ENCODE measurements at regions not wholly inside any gene's neighbourhood (a gene's known extent, or its start where the extent isn't known, plus 50 kb on each side); places are given as distances from the start of the nearest gene placed in this dataset.
A peak's percentile ranks its signal among the peaks of the same experiment; 100 is the strongest.

DNA sequence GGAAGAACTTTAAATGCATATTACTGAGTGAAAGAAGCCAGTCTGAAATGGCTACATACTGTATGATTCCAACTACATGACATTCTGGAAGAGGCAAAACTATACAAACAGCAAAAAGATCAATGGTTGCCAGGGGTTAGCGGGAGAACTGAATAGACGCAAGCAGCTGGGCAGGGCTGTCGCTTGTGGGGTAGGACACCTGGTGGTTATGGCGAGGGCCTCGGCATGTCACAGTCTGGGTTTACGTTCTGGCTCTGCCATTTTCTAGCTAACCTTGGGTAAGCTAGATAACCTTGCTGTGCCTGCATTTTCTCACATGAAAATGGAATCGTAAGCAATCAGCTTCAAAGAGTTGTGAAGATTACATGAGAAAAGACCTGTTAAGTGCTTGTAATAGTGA lies 55.2 kb upstream of the SYT13 start:
- TF ChIP-seq, protein P1, sequence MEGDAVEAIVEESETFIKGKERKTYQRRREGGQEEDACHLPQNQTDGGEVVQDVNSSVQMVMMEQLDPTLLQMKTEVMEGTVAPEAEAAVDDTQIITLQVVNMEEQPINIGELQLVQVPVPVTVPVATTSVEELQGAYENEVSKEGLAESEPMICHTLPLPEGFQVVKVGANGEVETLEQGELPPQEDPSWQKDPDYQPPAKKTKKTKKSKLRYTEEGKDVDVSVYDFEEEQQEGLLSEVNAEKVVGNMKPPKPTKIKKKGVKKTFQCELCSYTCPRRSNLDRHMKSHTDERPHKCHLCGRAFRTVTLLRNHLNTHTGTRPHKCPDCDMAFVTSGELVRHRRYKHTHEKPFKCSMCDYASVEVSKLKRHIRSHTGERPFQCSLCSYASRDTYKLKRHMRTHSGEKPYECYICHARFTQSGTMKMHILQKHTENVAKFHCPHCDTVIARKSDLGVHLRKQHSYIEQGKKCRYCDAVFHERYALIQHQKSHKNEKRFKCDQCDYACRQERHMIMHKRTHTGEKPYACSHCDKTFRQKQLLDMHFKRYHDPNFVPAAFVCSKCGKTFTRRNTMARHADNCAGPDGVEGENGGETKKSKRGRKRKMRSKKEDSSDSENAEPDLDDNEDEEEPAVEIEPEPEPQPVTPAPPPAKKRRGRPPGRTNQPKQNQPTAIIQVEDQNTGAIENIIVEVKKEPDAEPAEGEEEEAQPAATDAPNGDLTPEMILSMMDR (conservative IDR thresholded peaks at IDR 0.05; ENCODE audit: low read depth, low read length), result no peak
- H3K4me1 ChIP-seq (ENCODE audit: low read depth, poor library complexity, severe bottlenecking), result peaks cover 14% of the 10 kb centered on the region
- H3K4me2 ChIP-seq, result no peak overlapping the region; the same call in 1 of the 2 replicates
- H3K9ac ChIP-seq, result no peak overlapping the region
- no peak overlapping the region for H2AFZ ChIP-seq (ENCODE audit: low read depth)
- no peak overlapping the region for H3K27ac ChIP-seq
- H3K4me3 ChIP-seq (IDR thresholded peaks at IDR 0.05; ENCODE audit: insufficient read depth, low read depth, low read length), result no peak overlapping the region
- no peaks in the 10 kb centered on the region for H3K36me3 ChIP-seq (ENCODE audit: insufficient read depth)
- no peaks in the 10 kb centered on the region for H3K27me3 ChIP-seq (ENCODE audit: insufficient read depth, low read depth)
- H4K20me1 ChIP-seq (ENCODE audit: insufficient read depth), result no peaks in the 10 kb centered on the region
- no peaks in the 10 kb centered on the region for H3K79me2 ChIP-seq (ENCODE audit: insufficient read depth, low read depth)

GRCh38 chr11:45339729-45340519 lies 53.8 kb upstream of the SYT13 start:
- H3K27ac ChIP-seq, result no peak overlapping the region
- H3K27me3 ChIP-seq (ENCODE audit: insufficient read depth, low read depth), result no peaks in the 10 kb centered on the region
- H3K4me1 ChIP-seq (ENCODE audit: low read depth, poor library complexity, severe bottlenecking), result peaks cover 14% of the 10 kb centered on the region
- peak overlapping the region; percentile 92 for H3K4me2 ChIP-seq
- 0 out of 2 replicates have a peak overlapping the region, but pooled peaks have one; percentile 14 for H3K9ac ChIP-seq
- no peak overlapping the region for H3K4me3 ChIP-seq (IDR thresholded peaks at IDR 0.05; ENCODE audit: insufficient read depth, low read depth, low read length)
- H4K20me1 ChIP-seq (ENCODE audit: insufficient read depth), result no peaks in the 10 kb centered on the region
- TF ChIP-seq, protein P1 (conservative IDR thresholded peaks at IDR 0.05; ENCODE audit: low read depth, low read length), result peak; percentile 89
- H2AFZ ChIP-seq (ENCODE audit: low read depth), result peak overlapping the region; percentile 97
- no peaks in the 10 kb centered on the region for H3K79me2 ChIP-seq (ENCODE audit: insufficient read depth, low read depth)
- H3K36me3 ChIP-seq (ENCODE audit: insufficient read depth), result no peaks in the 10 kb centered on the region

- H3K27ac ChIP-seq, result no peak overlapping the region
- no peaks in the 10 kb centered on the region for H3K27me3 ChIP-seq (ENCODE audit: insufficient read depth, low read depth)
- no peaks in the 10 kb centered on the region for H3K79me2 ChIP-seq (ENCODE audit: insufficient read depth, low read depth)
- no peaks in the 10 kb centered on the region for H4K20me1 ChIP-seq (ENCODE audit: insufficient read depth)
- H2AFZ ChIP-seq (ENCODE audit: low read depth), result no peak overlapping the region
- H3K4me1 ChIP-seq (ENCODE audit: low read depth, poor library complexity, severe bottlenecking), result peaks cover 14% of the 10 kb centered on the region
- H3K4me3 ChIP-seq (IDR thresholded peaks at IDR 0.05; ENCODE audit: insufficient read depth, low read depth, low read length), result no peak overlapping the region
- TF ChIP-seq, protein P1 (conservative IDR thresholded peaks at IDR 0.05; ENCODE audit: low read depth, low read length), result no peak
- no peak overlapping the region for H3K9ac ChIP-seq
- H3K4me2 ChIP-seq, result no peak overlapping the region
- no peaks in the 10 kb centered on the region for H3K36me3 ChIP-seq (ENCODE audit: insufficient read depth)
Observed at GRCh38 chr11:45337583-45338360, 51.6 kb upstream of the SYT13 start.

- Histone ChIP-seq H2AFZ (ENCODE audit: low read depth) (no peak overlapping the region), H3K4me2 (no peak overlapping the region)
- TF ChIP-seq, protein P1 (conservative IDR thresholded peaks at IDR 0.05; ENCODE audit: low read depth, low read length), result no peak
Observed at GRCh38 chr11:45336136-45336535, 50.0 kb upstream of the SYT13 start.

More at GRCh38 chr11:45336136-45336535, 50.0 kb upstream of the SYT13 start:
- Histone ChIP-seq H3K79me2 (ENCODE audit: insufficient read depth, low read depth) (no peaks in the 10 kb centered on the region), H3K27ac (no peak overlapping the region), H3K4me1 (ENCODE audit: low read depth, poor library complexity, severe bottlenecking) (peaks cover 14% of the 10 kb centered on the region), H3K36me3 (ENCODE audit: insufficient read depth) (no peaks in the 10 kb centered on the region), H3K27me3 (ENCODE audit: insufficient read depth, low read depth) (no peaks in the 10 kb centered on the region), H3K9ac (no peak overlapping the region), H3K4me3 (IDR thresholded peaks at IDR 0.05; ENCODE audit: insufficient read depth, low read depth, low read length) (no peak overlapping the region), H4K20me1 (ENCODE audit: insufficient read depth) (no peaks in the 10 kb centered on the region)

Data from KMS-11 (cell line).